ENCODE measurements at regions not wholly inside any gene's neighbourhood (a gene's known extent, or its start where the extent isn't known, plus 50 kb on each side); places are given as distances from the start of the nearest gene placed in this dataset.

- FAIRE-seq, result no peak
Measured at GRCh38 chr6:14472255-14472985, 354.8 kb downstream of the CD83 start.

GRCh38 chr6:14472986-14473337, 355.4 kb downstream of the CD83 start:
- no peak for DNase-seq (ENCODE audit: low read depth)
- no peak for FAIRE-seq
- Histone ChIP-seq H3K36me3 (ENCODE audit: control insufficient read depth, insufficient read depth, low read length) (no peaks in the 10 kb centered on the region), H3K4me3 (ENCODE audit: low read depth, low read length) (no peak overlapping the region), H3K27me3 (ENCODE audit: control insufficient read depth, insufficient read depth, low read length) (no peaks in the 10 kb centered on the region)
- no peak for TF ChIP-seq CTCF (IDR thresholded peaks at IDR 0.05; ENCODE audit: insufficient read depth, low read length, severe bottlenecking)

More at GRCh38 chr6:14472255-14472985, 354.8 kb downstream of the CD83 start:
- no peak for DNase-seq (ENCODE audit: low read depth)
- TF ChIP-seq CTCF (IDR thresholded peaks at IDR 0.05; ENCODE audit: insufficient read depth, low read length, severe bottlenecking), result no peak
- Histone ChIP-seq H3K4me3 (ENCODE audit: low read depth, low read length) (no peak overlapping the region), H3K27me3 (ENCODE audit: control insufficient read depth, insufficient read depth, low read length) (no peaks in the 10 kb centered on the region), H3K36me3 (ENCODE audit: control insufficient read depth, insufficient read depth, low read length) (no peaks in the 10 kb centered on the region)

DNA sequence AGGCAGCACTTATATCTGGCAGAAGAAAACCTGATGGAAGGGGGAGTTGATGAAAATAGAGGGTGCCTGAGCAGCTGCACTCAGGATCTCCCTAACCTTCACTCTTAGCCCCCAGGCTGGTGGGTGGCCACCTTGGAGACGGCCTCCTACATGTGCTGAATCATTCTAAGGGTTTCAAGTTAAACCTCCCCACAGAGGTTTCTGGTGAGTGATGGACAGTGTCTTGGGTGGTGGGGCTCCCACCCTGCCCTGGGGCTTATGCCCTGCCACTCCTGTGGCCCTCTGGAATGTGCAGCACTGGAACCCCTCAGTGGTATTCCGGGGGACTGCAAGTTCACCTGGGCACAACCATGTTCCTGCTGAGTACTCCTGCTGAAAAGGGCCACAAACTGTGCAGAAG, 357.2 kb downstream of the CD83 start:
- no peak for TF ChIP-seq CTCF (IDR thresholded peaks at IDR 0.05; ENCODE audit: insufficient read depth, low read length, severe bottlenecking)
- no peaks in the 10 kb centered on the region for H3K36me3 ChIP-seq (ENCODE audit: control insufficient read depth, insufficient read depth, low read length)
- H3K27me3 ChIP-seq (ENCODE audit: control insufficient read depth, insufficient read depth, low read length), result no peaks in the 10 kb centered on the region
- DNase-seq (ENCODE audit: low read depth), result no peak
- FAIRE-seq, result no peak
- no peak overlapping the region for H3K4me3 ChIP-seq (ENCODE audit: low read depth, low read length)

DNA sequence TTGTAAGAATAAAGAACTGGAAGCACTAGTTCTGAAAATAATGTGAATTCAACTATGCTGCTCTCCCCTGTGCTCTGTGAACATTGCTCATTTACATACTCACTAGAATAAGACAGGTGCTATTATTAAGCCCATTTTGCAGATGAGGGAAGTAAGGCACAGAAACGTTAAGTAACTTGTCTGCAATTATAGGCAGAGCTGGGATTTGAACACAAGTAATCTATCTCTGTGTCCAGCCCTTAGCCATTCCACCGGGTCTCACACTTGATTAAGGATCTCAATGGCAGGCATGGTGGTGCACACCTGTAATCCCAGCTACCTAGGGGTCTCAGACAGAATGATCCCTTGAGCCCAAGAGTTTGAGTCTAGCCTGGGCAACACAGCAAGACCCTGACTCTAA, 357.7 kb downstream of the CD83 start:
- DNase-seq (ENCODE audit: low read depth) (no peak), FAIRE-seq (no peak)
- no peak overlapping the region for H3K4me3 ChIP-seq (ENCODE audit: low read depth, low read length)
- H3K36me3 ChIP-seq (ENCODE audit: control insufficient read depth, insufficient read depth, low read length), result no peaks in the 10 kb centered on the region
- TF ChIP-seq CTCF (IDR thresholded peaks at IDR 0.05; ENCODE audit: insufficient read depth, low read length, severe bottlenecking), result no peak
- no peaks in the 10 kb centered on the region for H3K27me3 ChIP-seq (ENCODE audit: control insufficient read depth, insufficient read depth, low read length)

- TF ChIP-seq CTCF (IDR thresholded peaks at IDR 0.05; ENCODE audit: insufficient read depth, low read length, severe bottlenecking), result no peak
- Histone ChIP-seq H3K36me3 (ENCODE audit: control insufficient read depth, insufficient read depth, low read length) (no peaks in the 10 kb centered on the region), H3K4me3 (ENCODE audit: low read depth, low read length) (no peak overlapping the region), H3K27me3 (ENCODE audit: control insufficient read depth, insufficient read depth, low read length) (no peaks in the 10 kb centered on the region)
- DNase-seq (ENCODE audit: low read depth) (no peak), FAIRE-seq (peak; percentile 32)
Measured at GRCh38 chr6:14476793-14477531, 359.4 kb downstream of the CD83 start.
